ENCODE measurements at regions not wholly inside any gene's neighbourhood (a gene's known extent, or its start where the extent isn't known, plus 50 kb on each side); places are given as distances from the start of the nearest gene placed in this dataset.
"Not testable (repeated sequence)": the region's sequence is repeated elsewhere in the genome, so short reads cannot be mapped to it uniquely, and the experiment has no call there.

- POLR2A ChIA-PET (ENCODE audit: low non-redundant PET) = interaction anchor here (0.6 kb wide), 1 partner anchor 19 kb away, joined by 3 read pairs; no protein-coding TSS in a partner anchor
- no peak for TF ChIP-seq CTCF (conservative IDR thresholded peaks at IDR 0.05; ENCODE audit: low read depth)
- DNase-seq (ENCODE audit: low spot score) = no peak
- H3K27ac ChIP-seq = no peak overlapping the region
- CTCF ChIA-PET = interaction anchor here (0.6 kb wide), 1 partner anchor 674 kb away, joined by 5 read pairs; no protein-coding TSS in a partner anchor
Observed at GRCh38 chr6:37078814-37079213, 73.4 kb downstream of the FGD2 start.

GRCh38 chr6:37081042-37081607 is 75.7 kb downstream of the FGD2 start:
- CTCF ChIA-PET = no interaction called here
- TF ChIP-seq CTCF (conservative IDR thresholded peaks at IDR 0.05; ENCODE audit: low read depth) = no peak
- no peak overlapping the region for H3K27ac ChIP-seq
- POLR2A ChIA-PET (ENCODE audit: low non-redundant PET) = no interaction called here
- DNase-seq (ENCODE audit: low spot score) = no peak

- H3K27ac ChIP-seq = peak overlapping the region; percentile 95
- no peak for TF ChIP-seq CTCF (conservative IDR thresholded peaks at IDR 0.05; ENCODE audit: low read depth)
- DNase-seq (ENCODE audit: low spot score) = no peak
- ChIA-PET CTCF (interaction anchor here (0.6 to 0.7 kb wide), 3 partner anchors 17 to 38 kb away, joined by 3 read pairs; no protein-coding TSS in a partner anchor), POLR2A (ENCODE audit: low non-redundant PET) (interaction anchor here (1.0 kb wide), 1 partner anchor 27 kb away, joined by 3 read pairs; no protein-coding TSS in a partner anchor)
Observed at GRCh38 chr6:37082390-37083130, 77.1 kb downstream of the FGD2 start.

GRCh38 chr6:37083243-37084138 is 78.0 kb downstream of the FGD2 start:
- no peak for TF ChIP-seq CTCF (conservative IDR thresholded peaks at IDR 0.05; ENCODE audit: low read depth)
- ChIA-PET POLR2A (ENCODE audit: low non-redundant PET) (no interaction called here), CTCF (interaction anchor here (0.6 to 0.9 kb wide), 3 partner anchors 38 to 65 kb away, joined by 3 to 4 read pairs (median 3); no protein-coding TSS in a partner anchor)
- peak overlapping the region; percentile 95 for H3K27ac ChIP-seq
- peak; percentile 77 for DNase-seq (ENCODE audit: low spot score)

- CTCF ChIA-PET = interaction anchor here (0.9 kb wide), 1 partner anchor 66 kb away, joined by 4 read pairs; no protein-coding TSS in a partner anchor
- POLR2A ChIA-PET (ENCODE audit: low non-redundant PET); DNase-seq (ENCODE audit: low spot score): not testable (repeated sequence)
- H3K27ac ChIP-seq = peak overlapping the region; percentile 39
Observed at GRCh38 chr6:37084665-37085064, 79.2 kb downstream of the FGD2 start.

- ChIA-PET CTCF (no interaction called here), POLR2A (ENCODE audit: low non-redundant PET) (no interaction called here)
- H3K27ac ChIP-seq = peak overlapping the region; percentile 41
- no peak for DNase-seq (ENCODE audit: low spot score)
- TF ChIP-seq CTCF (conservative IDR thresholded peaks at IDR 0.05; ENCODE audit: low read depth) = no peak
Observed at GRCh38 chr6:37085198-37085597, 79.7 kb downstream of the FGD2 start.

All from RWPE1 (cell line).